Brain pericyte (primary cell): ENCODE measurements at regions not wholly inside any gene's neighbourhood (a gene's known extent, or its start where the extent isn't known, plus 50 kb on each side); places are given as distances from the start of the nearest gene placed in this dataset.
A peak's percentile ranks its signal among the peaks of the same experiment; 100 is the strongest.
"Not testable (repeated sequence)": the region's sequence is repeated elsewhere in the genome, so short reads cannot be mapped to it uniquely, and the experiment has no call there.

ENCODE experiments used
- DNase-seq: peaks from one replicate; pipeline ENCODE4 v3.0.0-alpha.2; 2012; ENCODE audit warnings: low read depth, low spot score

GRCh38 chr17:53765609-53766008 lies 57.1 kb upstream of the KIF2B start:
- no peak for DNase-seq

GRCh38 chr17:53765129-53765528 lies 57.6 kb upstream of the KIF2B start:
- DNase-seq: no peak

- DNase-seq: no peak
These were observed 65.2 kb upstream of the KIF2B start for GRCh38 chr17:53757559-53757958.

- DNase-seq: not testable (repeated sequence)
These were observed 65.6 kb upstream of the KIF2B start for GRCh38 chr17:53757116-53757515.

- no peak for DNase-seq
These were observed 73.5 kb upstream of the KIF2B start for GRCh38 chr17:53749178-53749577.

GRCh38 chr17:53748159-53748820 lies 74.4 kb upstream of the KIF2B start:
- not testable (repeated sequence) for DNase-seq

GRCh38 chr17:53740312-53740711 lies 82.4 kb upstream of the KIF2B start:
- no peak for DNase-seq

GRCh38 chr17:53736516-53737240 lies 86.0 kb upstream of the KIF2B start:
- DNase-seq: no peak

GRCh38 chr17:53724726-53725125 lies 98.0 kb upstream of the KIF2B start:
- no peak for DNase-seq

GRCh38 chr17:53722407-53722806 lies 100.3 kb upstream of the KIF2B start:
- peak; percentile 8 for DNase-seq

- no peak for DNase-seq
These were observed 101.6 kb upstream of the KIF2B start for GRCh38 chr17:53721101-53721500.

GRCh38 chr17:53719229-53719628 lies 103.5 kb upstream of the KIF2B start:
- DNase-seq: no peak

GRCh38 chr17:53707566-53707965 lies 115.2 kb upstream of the KIF2B start:
- DNase-seq: no peak

- DNase-seq: no peak
These were observed 126.4 kb upstream of the KIF2B start for GRCh38 chr17:53696286-53696685.

- DNase-seq: no peak
These were observed 135.4 kb upstream of the KIF2B start for GRCh38 chr17:53687324-53687723.

GRCh38 chr17:53680745-53681144 lies 142.0 kb upstream of the KIF2B start:
- DNase-seq: no peak

- DNase-seq: no peak
These were observed 153.9 kb upstream of the KIF2B start for GRCh38 chr17:53668854-53669253.

- DNase-seq: no peak
These were observed 160.1 kb upstream of the KIF2B start for GRCh38 chr17:53662608-53663007.

- DNase-seq: no peak
These were observed 163.5 kb upstream of the KIF2B start for GRCh38 chr17:53659181-53659580.

- no peak for DNase-seq
These were observed 167.1 kb upstream of the KIF2B start for GRCh38 chr17:53655591-53655990.

GRCh38 chr17:53649201-53649600 lies 173.5 kb upstream of the KIF2B start:
- DNase-seq: no peak

GRCh38 chr17:53646835-53647234 lies 175.9 kb upstream of the KIF2B start:
- no peak for DNase-seq

GRCh38 chr17:53640808-53641207 lies 181.9 kb upstream of the KIF2B start:
- no peak for DNase-seq
